ENCODE measurements at regions not wholly inside any gene's neighbourhood (a gene's known extent, or its start where the extent isn't known, plus 50 kb on each side); places are given as distances from the start of the nearest gene placed in this dataset.

GRCh38 chr21:35738347-35738961 is 321.9 kb downstream of the SETD4 start:
- TF ChIP-seq CTCF (IDR thresholded peaks at IDR 0.05) (no peak), POLR2A (IDR thresholded peaks at IDR 0.05) (no peak), EP300 (IDR thresholded peaks at IDR 0.05) (no peak)

Measured in tibial nerve (tissue), 4 donors.